CD14-positive monocyte (primary cell): ENCODE measurements at regions not wholly inside any gene's neighbourhood (a gene's known extent, or its start where the extent isn't known, plus 50 kb on each side); places are given as distances from the start of the nearest gene placed in this dataset.

Experiments used
- DNase-seq, 3 donors: peaks; one replicate each; pipeline ENCODE4 v3.0.0-alpha.2; 2011 to 2022
- H2AFZ ChIP-seq: 2 replicates; pipeline ENCODE4 v1.6.0; 2012; ENCODE audit warnings: mild to moderate bottlenecking, low read depth, low read length, inconsistent platforms; ENCODE audit not compliant: insufficient read depth, poor library complexity, severe bottlenecking
- H3K27ac ChIP-seq, 2 donors: 1 replicate in 1 of 2; 2 replicates in 1 of 2; pipeline ENCODE4 v1.5.1; 2012 to 2013; ENCODE audit warnings: low read length in 2 of 2, control low read depth in 1 of 2, inconsistent platforms in 1 of 2, low read depth in 1 of 2, mild to moderate bottlenecking in 1 of 2
- H3K27me3 ChIP-seq, 2 donors: one replicate each; pipeline versions ENCODE4 v1.6.0 to v1.6.1; 2011 to 2013; ENCODE audit warnings: low read length in 2 of 2; ENCODE audit not compliant: control insufficient read depth in 2 of 2, insufficient read depth in 2 of 2
- H3K36me3 ChIP-seq, 2 donors: replicated peaks in 1 of 2; 1 replicate in 1 of 2; 2 replicates in 1 of 2; pipeline versions ENCODE4 v1.5.1 to v1.6.1; 2012 to 2013; ENCODE audit warnings: low read length in 2 of 2, control low read depth in 1 of 2, inconsistent platforms in 1 of 2, mild to moderate bottlenecking in 1 of 2; ENCODE audit not compliant: insufficient read depth in 2 of 2, control insufficient read depth in 1 of 2
- H3K4me1 ChIP-seq, 2 donors: 1 replicate in 1 of 2; 2 replicates in 1 of 2; pipeline versions ENCODE4 v1.5.1 to v1.6.1; 2012 to 2013; ENCODE audit warnings: low read length in 2 of 2, control low read depth in 1 of 2, inconsistent platforms in 1 of 2, mild to moderate bottlenecking in 1 of 2, moderate library complexity in 1 of 2; ENCODE audit not compliant: insufficient read depth in 2 of 2, control insufficient read depth in 1 of 2
- H3K4me2 ChIP-seq: replicated peaks from 2 replicates; pipeline ENCODE3; 2012; ENCODE audit warnings: low read length, moderate library complexity, mild to moderate bottlenecking; ENCODE audit not compliant: poor library complexity, severe bottlenecking; ENCODE audit errors: extremely low read depth
- H3K4me3 ChIP-seq, 3 experiments: fragments of 200-600 bp in 1 of 3; sonication (generic) in 1 of 3; replicated peaks in 1 of 3; 1 replicate in 2 of 3; 2 replicates in 1 of 3; pipeline ENCODE4 v1.5.1; 2011 to 2013; ENCODE audit warnings: low read length in 3 of 3, mild to moderate bottlenecking in 3 of 3, control low read depth in 2 of 3, low read depth in 2 of 3, inconsistent platforms in 1 of 3, moderate library complexity in 1 of 3
- H3K79me2 ChIP-seq: 2 replicates; pipeline ENCODE4 v1.6.0; 2012; ENCODE audit warnings: mild to moderate bottlenecking, control low read depth, inconsistent platforms, low read length, moderate library complexity; ENCODE audit not compliant: insufficient read depth
- H3K9ac ChIP-seq: 2 replicates; pipeline ENCODE4 v1.6.0; 2017; ENCODE audit warnings: low read length, mild to moderate bottlenecking; ENCODE audit not compliant: insufficient read depth, poor library complexity, severe bottlenecking
- H3K9me3 ChIP-seq, 2 donors: replicated peaks in 1 of 2; 1 replicate in 1 of 2; 2 replicates in 1 of 2; pipeline versions ENCODE4 v1.5.1 to v1.6.1; 2012 to 2013; ENCODE audit warnings: low read length in 2 of 2, control low read depth in 1 of 2; ENCODE audit not compliant: control insufficient read depth in 1 of 2, insufficient read depth in 1 of 2
- H4K20me1 ChIP-seq: 2 replicates; pipeline ENCODE4 v1.6.0; 2012; ENCODE audit warnings: mild to moderate bottlenecking, low read length, control low read depth, moderate library complexity; ENCODE audit not compliant: insufficient read depth
- H3K27ac Mint-ChIP-seq, 7 donors: one replicate each; pipeline ENCODE4 v1.8.0; 2020; ENCODE audit warnings: mild to moderate bottlenecking in 7 of 7, mixed read lengths in 7 of 7, moderate library complexity in 6 of 7, inconsistent platforms in 2 of 7
- H3K27me3 Mint-ChIP-seq, 3 donors: one replicate each; pipeline ENCODE4 v1.8.0; 2021 to 2022; ENCODE audit warnings: low read depth in 3 of 3, mild to moderate bottlenecking in 3 of 3, mixed read lengths in 3 of 3, moderate library complexity in 3 of 3, inconsistent platforms in 1 of 3
- H3K36me3 Mint-ChIP-seq, 2 donors: one replicate each; pipeline ENCODE4 v1.8.0; 2020; ENCODE audit warnings: mixed read lengths in 2 of 2, inconsistent platforms in 1 of 2, mild to moderate bottlenecking in 1 of 2
- H3K4me1 Mint-ChIP-seq: one replicate; pipeline ENCODE4 v1.8.0; 2020; ENCODE audit warnings: mild to moderate bottlenecking, mixed read lengths
- H3K4me3 Mint-ChIP-seq, 2 donors: one replicate each; pipeline ENCODE4 v1.8.0; 2020; ENCODE audit warnings: mild to moderate bottlenecking in 2 of 2, mixed read lengths in 2 of 2, moderate library complexity in 1 of 2
- H3K9me3 Mint-ChIP-seq, 7 donors: one replicate each; pipeline ENCODE4 v1.8.0; 2020 to 2022; ENCODE audit warnings: mixed read lengths in 7 of 7, mild to moderate bottlenecking in 6 of 7, moderate library complexity in 6 of 7, inconsistent platforms in 2 of 7
- WGBS: methylation state at CpG from one replicate; pipeline ENCODE4 v1.1.5; 2013; ENCODE audit warnings: missing lambda C conversion rate; ENCODE audit not compliant: insufficient coverage; 5-methylcytosine and 5-hydroxymethylcytosine counted together
- intact Hi-C, 2 donors: fragments of 100-400 bp; cut with micrococcal nuclease; formaldehyde crosslinking; loops; one replicate each; pipeline versions ENCODE4 v1.15.0 to v1.15.1; 2023
- TF ChIP-seq, protein P1 (sequence below): fragments of 200-600 bp; IDR thresholded peaks from one replicate; pipeline ENCODE4 v1.8.0; 2022; ENCODE audit warnings: antibody characterized with exemption, mild to moderate bottlenecking

DNA sequence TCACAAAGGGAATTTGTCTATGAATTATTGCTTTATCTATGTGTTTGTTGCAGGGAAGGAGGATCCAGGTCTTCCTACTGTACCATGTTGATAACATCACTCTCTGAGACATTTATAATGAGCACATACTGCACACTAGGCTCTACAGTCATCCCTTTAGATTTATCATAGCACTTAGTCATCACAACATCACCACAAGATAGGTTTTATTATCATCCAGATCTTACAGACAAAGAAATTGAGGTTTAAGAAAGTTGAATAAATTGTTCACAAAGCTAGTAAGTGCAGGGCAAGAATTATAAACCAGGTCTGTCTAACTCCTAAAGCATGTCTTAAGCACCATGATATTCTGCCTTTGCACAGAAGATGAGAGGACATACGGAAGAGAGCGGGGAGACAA lies 121.1 kb upstream of the ST6GALNAC5 start:
- Histone ChIP-seq H3K27me3 (no peaks in the 10 kb centered on the region), H4K20me1 (no peaks in the 10 kb centered on the region), H3K9ac (no peak overlapping the region), H3K9me3 (peaks cover 11 to 13% of the 10 kb centered on the region in 2 donors), H3K4me3 (no peak overlapping the region), H3K36me3 (no peaks in the 10 kb centered on the region), H3K27ac (no peak overlapping the region), H3K4me1 (no peaks in the 10 kb centered on the region), H3K4me2 (no peak overlapping the region), H3K79me2 (no peaks in the 10 kb centered on the region), H2AFZ (no peak overlapping the region)
- H3K27me3 Mint-ChIP-seq, result peaks cover 0 to 5% (median 1%) of the 10 kb centered on the region in 3 donors
- H3K27ac Mint-ChIP-seq, result no peak overlapping the region
- peaks cover 2 to 19% (median 15%) of the 10 kb centered on the region in 7 donors for H3K9me3 Mint-ChIP-seq
- no CpG with 5 or more reads among the region's 2 CpGs for WGBS
- DNase-seq, result no peak
- intact Hi-C loops, result no loop called here
- H3K36me3 Mint-ChIP-seq, result no peaks in the 10 kb centered on the region
- H3K4me3 Mint-ChIP-seq, result no peak overlapping the region
- no peaks in the 10 kb centered on the region for H3K4me1 Mint-ChIP-seq
- TF ChIP-seq, protein P1, sequence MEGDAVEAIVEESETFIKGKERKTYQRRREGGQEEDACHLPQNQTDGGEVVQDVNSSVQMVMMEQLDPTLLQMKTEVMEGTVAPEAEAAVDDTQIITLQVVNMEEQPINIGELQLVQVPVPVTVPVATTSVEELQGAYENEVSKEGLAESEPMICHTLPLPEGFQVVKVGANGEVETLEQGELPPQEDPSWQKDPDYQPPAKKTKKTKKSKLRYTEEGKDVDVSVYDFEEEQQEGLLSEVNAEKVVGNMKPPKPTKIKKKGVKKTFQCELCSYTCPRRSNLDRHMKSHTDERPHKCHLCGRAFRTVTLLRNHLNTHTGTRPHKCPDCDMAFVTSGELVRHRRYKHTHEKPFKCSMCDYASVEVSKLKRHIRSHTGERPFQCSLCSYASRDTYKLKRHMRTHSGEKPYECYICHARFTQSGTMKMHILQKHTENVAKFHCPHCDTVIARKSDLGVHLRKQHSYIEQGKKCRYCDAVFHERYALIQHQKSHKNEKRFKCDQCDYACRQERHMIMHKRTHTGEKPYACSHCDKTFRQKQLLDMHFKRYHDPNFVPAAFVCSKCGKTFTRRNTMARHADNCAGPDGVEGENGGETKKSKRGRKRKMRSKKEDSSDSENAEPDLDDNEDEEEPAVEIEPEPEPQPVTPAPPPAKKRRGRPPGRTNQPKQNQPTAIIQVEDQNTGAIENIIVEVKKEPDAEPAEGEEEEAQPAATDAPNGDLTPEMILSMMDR, result no peak

DNA sequence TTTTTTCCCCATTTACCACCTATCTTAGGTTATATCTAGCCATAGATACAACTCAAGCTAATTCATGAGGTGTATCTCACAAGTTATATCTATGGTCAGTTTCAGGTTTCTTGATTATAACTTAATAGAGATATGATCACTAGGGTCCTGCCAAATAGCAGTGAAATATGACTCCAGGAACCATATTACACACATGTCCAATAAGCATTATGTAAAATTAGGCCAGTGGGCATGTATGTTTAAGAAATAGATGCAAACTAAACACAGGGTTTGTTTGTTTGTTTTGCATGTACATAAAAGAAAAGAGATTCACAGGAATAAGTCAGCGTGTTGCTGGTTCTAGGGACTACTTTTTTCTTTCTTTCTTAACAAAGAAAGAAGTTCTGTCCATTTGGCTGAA lies 112.5 kb upstream of the ST6GALNAC5 start:
- no peaks in the 10 kb centered on the region for H4K20me1 ChIP-seq
- no peak overlapping the region for H3K4me3 Mint-ChIP-seq
- no peaks in the 10 kb centered on the region for H3K9me3 ChIP-seq
- no peaks in the 10 kb centered on the region for H3K36me3 ChIP-seq
- WGBS, result no CpG with 5 or more reads among the region's 1 CpG
- H3K4me3 ChIP-seq, result no peak overlapping the region
- H3K4me1 ChIP-seq, result peaks cover under 1 to 3% of the 10 kb centered on the region in 2 donors
- no peak for DNase-seq
- H3K27me3 ChIP-seq, result peaks cover 0 to 2% of the 10 kb centered on the region in 2 donors
- no peaks in the 10 kb centered on the region for H3K36me3 Mint-ChIP-seq
- H2AFZ ChIP-seq, result no peak overlapping the region
- no peaks in the 10 kb centered on the region for H3K4me1 Mint-ChIP-seq
- peaks cover 0 to 2% (median 0%) of the 10 kb centered on the region in 7 donors for H3K9me3 Mint-ChIP-seq
- H3K27ac ChIP-seq, result no peak overlapping the region
- no peak overlapping the region for H3K27ac Mint-ChIP-seq
- intact Hi-C loops, result no loop called here
- no peak overlapping the region for H3K9ac ChIP-seq
- H3K79me2 ChIP-seq, result no peaks in the 10 kb centered on the region
- no peak overlapping the region for H3K4me2 ChIP-seq
- TF ChIP-seq, protein P1, result no peak
- peaks cover 2 to 7% (median 5%) of the 10 kb centered on the region in 3 donors for H3K27me3 Mint-ChIP-seq
